Breast epithelium (tissue), 3 donors: ENCODE measurements at regions not wholly inside any gene's neighbourhood (a gene's known extent, or its start where the extent isn't known, plus 50 kb on each side); places are given as distances from the start of the nearest gene placed in this dataset.

Source experiments
- CTCF ChIP-seq, 3 donors: fragments of 450-650 bp; IDR thresholded peaks; one replicate each; pipeline ENCODE4 v1.5.1; 2016 to 2017; ENCODE audit warnings: antibody characterized with exemption in 3 of 3, mild to moderate bottlenecking in 3 of 3, moderate library complexity in 3 of 3
- POLR2A ChIP-seq: fragments of 450-650 bp; IDR thresholded peaks from one replicate; pipeline ENCODE4 v1.6.1; 2016; ENCODE audit warnings: antibody characterized with exemption, mild to moderate bottlenecking, moderate library complexity

- no peak for TF ChIP-seq CTCF (IDR thresholded peaks at IDR 0.05)
- no peak for TF ChIP-seq POLR2A
These were observed 194.6 kb downstream of the EPM2A start for GRCh38 chr6:145540741-145541140.
